Right atrium auricular region (tissue), 2 donors: ENCODE measurements at regions not wholly inside any gene's neighbourhood (a gene's known extent, or its start where the extent isn't known, plus 50 kb on each side); places are given as distances from the start of the nearest gene placed in this dataset.

Experiments
- DNase-seq: peaks from one replicate; pipeline ENCODE4 v3.0.0-alpha.2; 2019; ENCODE audit warnings: low spot score
- H3K27ac ChIP-seq, 2 donors: fragments of 200-600 bp; sonication (generic); 1 replicate in 1 of 2; 2 replicates in 1 of 2; pipeline ENCODE4 v1.5.1; 2016 to 2019
- H3K27me3 ChIP-seq, 2 donors: fragments of 200-600 bp; sonication (generic); one replicate each; pipeline versions ENCODE4 v1.5.1 to v1.6.0; 2017 to 2019
- H3K36me3 ChIP-seq: fragments of 200-600 bp; sonication (generic); one replicate; pipeline ENCODE4 v1.5.1; 2016
- H3K4me1 ChIP-seq, 2 donors: fragments of 200-600 bp; sonication (generic); one replicate each; pipeline versions ENCODE4 v1.5.1 to v1.6.0; 2017 to 2019
- H3K4me3 ChIP-seq, 2 donors: fragments of 200-600 bp; sonication (generic); 1 replicate in 1 of 2; 2 replicates in 1 of 2; pipeline ENCODE4 v1.5.1; 2017 to 2019; ENCODE audit warnings: mild to moderate bottlenecking in 1 of 2, moderate library complexity in 1 of 2
- H3K9me3 ChIP-seq, 2 donors: fragments of 200-600 bp; sonication (generic); one replicate each; pipeline ENCODE4 v1.5.1; 2019
- CTCF ChIP-seq, 2 donors: fragments of 200-600 bp; sonication (generic); IDR thresholded peaks; one replicate each; pipeline ENCODE4 v1.5.1; 2019; ENCODE audit warnings: antibody characterized with exemption in 2 of 2

- Histone ChIP-seq H3K36me3 (no peaks in the 10 kb centered on the region), H3K9me3 (no peaks in the 10 kb centered on the region), H3K4me3 (no peak overlapping the region), H3K27ac (no peak overlapping the region), H3K27me3 (no peaks in the 10 kb centered on the region), H3K4me1 (no peaks in the 10 kb centered on the region)
- no peak for TF ChIP-seq CTCF (IDR thresholded peaks at IDR 0.05)
- DNase-seq = no peak
Observed at GRCh38 chr11:33540946-33541915, 159.4 kb downstream of the C11orf91 start.

- Histone ChIP-seq H3K9me3 (no peaks in the 10 kb centered on the region), H3K27ac (no peak overlapping the region), H3K36me3 (no peaks in the 10 kb centered on the region), H3K4me3 (no peak overlapping the region), H3K4me1 (no peaks in the 10 kb centered on the region), H3K27me3 (no peaks in the 10 kb centered on the region)
- no peak for DNase-seq
- TF ChIP-seq CTCF (IDR thresholded peaks at IDR 0.05) = no peak
Observed at GRCh38 chr11:33540427-33540826, 160.2 kb downstream of the C11orf91 start.

GRCh38 chr11:33539751-33540150 is 160.9 kb downstream of the C11orf91 start:
- Histone ChIP-seq H3K4me3 (no peak overlapping the region), H3K27me3 (no peaks in the 10 kb centered on the region), H3K4me1 (no peaks in the 10 kb centered on the region), H3K27ac (no peak overlapping the region), H3K36me3 (no peaks in the 10 kb centered on the region), H3K9me3 (peaks cover 0 to 5% of the 10 kb centered on the region in 2 donors)
- TF ChIP-seq CTCF (IDR thresholded peaks at IDR 0.05) = no peak
- DNase-seq = no peak

- Histone ChIP-seq H3K27ac (no peak overlapping the region), H3K4me3 (no peak overlapping the region), H3K27me3 (no peaks in the 10 kb centered on the region), H3K36me3 (no peaks in the 10 kb centered on the region), H3K4me1 (no peaks in the 10 kb centered on the region), H3K9me3 (peaks cover 0 to 7% of the 10 kb centered on the region in 2 donors)
- no peak for TF ChIP-seq CTCF (IDR thresholded peaks at IDR 0.05)
- no peak for DNase-seq
Observed at GRCh38 chr11:33538726-33539125, 161.9 kb downstream of the C11orf91 start.

- Histone ChIP-seq H3K4me3 (no peak overlapping the region), H3K27me3 (no peaks in the 10 kb centered on the region), H3K27ac (no peak overlapping the region), H3K4me1 (no peaks in the 10 kb centered on the region), H3K36me3 (no peaks in the 10 kb centered on the region), H3K9me3 (peaks cover 0 to 7% of the 10 kb centered on the region in 2 donors)
- no peak for DNase-seq
- no peak for TF ChIP-seq CTCF (IDR thresholded peaks at IDR 0.05)
Observed at GRCh38 chr11:33536178-33536577, 164.4 kb downstream of the C11orf91 start.
